Activated naive CD8-positive, alpha-beta T cell treated with anti-CD3 and anti-CD28 coated beads, Interleukin-2, amount 50 U/mL, for 24 hours (primary cell): ENCODE measurements at regions not wholly inside any gene's neighbourhood (a gene's known extent, or its start where the extent isn't known, plus 50 kb on each side); places are given as distances from the start of the nearest gene placed in this dataset.
"Not testable (repeated sequence)": the region's sequence is repeated elsewhere in the genome, so short reads cannot be mapped to it uniquely, and the experiment has no call there.

Experiments used
- ATAC-seq: fragments of 150-1000 bp; cut with Tn5 transposase; one replicate; pipeline ENCODE4 v1.10.0; 2021
- DNase-seq: peaks from one replicate; pipeline ENCODE4 v3.0.0; 2021
- H3K27ac Mint-ChIP-seq: one replicate; pipeline ENCODE4 v1.8.0; 2021; ENCODE audit warnings: mild to moderate bottlenecking, mixed read lengths
- H3K27me3 Mint-ChIP-seq: one replicate; pipeline ENCODE4 v1.8.0; 2021; ENCODE audit warnings: mixed read lengths
- H3K36me3 Mint-ChIP-seq: one replicate; pipeline ENCODE4 v1.8.0; 2021; ENCODE audit warnings: low read depth, mixed read lengths
- H3K4me1 Mint-ChIP-seq: one replicate; pipeline ENCODE4 v1.8.0; 2021; ENCODE audit warnings: mixed read lengths
- H3K4me3 Mint-ChIP-seq: one replicate; pipeline ENCODE4 v1.8.0; 2021; ENCODE audit warnings: mild to moderate bottlenecking, moderate library complexity, mixed read lengths
- H3K9me3 Mint-ChIP-seq: one replicate; pipeline ENCODE4 v1.8.0; 2021; ENCODE audit warnings: mixed read lengths

DNA sequence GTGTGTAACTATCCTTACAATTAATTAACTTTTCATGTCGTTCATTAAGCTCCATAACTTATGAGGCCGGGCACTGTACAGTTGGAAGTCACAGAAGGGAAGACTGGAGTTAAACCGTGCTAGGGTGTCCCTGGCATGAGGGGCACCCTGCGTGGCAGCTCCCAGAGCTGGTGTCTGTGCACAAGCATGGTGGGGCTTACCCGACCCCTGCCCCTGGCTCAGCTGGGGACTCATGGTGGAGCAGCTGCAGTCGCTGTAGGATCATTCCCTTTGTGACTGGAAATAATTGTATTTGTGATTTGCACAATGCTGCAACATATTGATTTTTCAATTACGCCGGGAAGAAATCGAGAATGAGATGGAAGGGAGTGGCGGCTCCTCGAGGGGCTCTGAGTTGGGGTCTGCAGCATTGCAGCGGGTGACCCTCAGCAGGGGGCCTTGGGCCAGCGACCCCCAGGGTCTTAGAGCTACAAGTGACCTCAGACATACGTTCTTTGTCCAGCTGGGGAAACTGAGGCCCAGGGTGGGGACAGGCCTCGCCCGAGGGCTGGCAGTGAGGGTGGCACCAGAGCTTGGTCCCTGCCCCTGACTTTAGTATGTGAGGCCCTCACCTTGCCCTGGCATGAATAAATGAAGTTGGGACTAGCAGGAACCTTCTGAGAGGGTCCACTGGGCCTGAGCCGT lies 125.4 kb downstream of the KIF26A start:
- Mint-ChIP-seq H3K4me1 (peaks cover 2% of the 10 kb centered on the region), H3K36me3 (no peaks in the 10 kb centered on the region), H3K9me3 (peaks cover 4% of the 10 kb centered on the region), H3K27me3 (peaks cover 2% of the 10 kb centered on the region), H3K27ac (no peak overlapping the region), H3K4me3 (no peak overlapping the region)
- DNase-seq = no peak
- peak; percentile 15 for ATAC-seq

DNA sequence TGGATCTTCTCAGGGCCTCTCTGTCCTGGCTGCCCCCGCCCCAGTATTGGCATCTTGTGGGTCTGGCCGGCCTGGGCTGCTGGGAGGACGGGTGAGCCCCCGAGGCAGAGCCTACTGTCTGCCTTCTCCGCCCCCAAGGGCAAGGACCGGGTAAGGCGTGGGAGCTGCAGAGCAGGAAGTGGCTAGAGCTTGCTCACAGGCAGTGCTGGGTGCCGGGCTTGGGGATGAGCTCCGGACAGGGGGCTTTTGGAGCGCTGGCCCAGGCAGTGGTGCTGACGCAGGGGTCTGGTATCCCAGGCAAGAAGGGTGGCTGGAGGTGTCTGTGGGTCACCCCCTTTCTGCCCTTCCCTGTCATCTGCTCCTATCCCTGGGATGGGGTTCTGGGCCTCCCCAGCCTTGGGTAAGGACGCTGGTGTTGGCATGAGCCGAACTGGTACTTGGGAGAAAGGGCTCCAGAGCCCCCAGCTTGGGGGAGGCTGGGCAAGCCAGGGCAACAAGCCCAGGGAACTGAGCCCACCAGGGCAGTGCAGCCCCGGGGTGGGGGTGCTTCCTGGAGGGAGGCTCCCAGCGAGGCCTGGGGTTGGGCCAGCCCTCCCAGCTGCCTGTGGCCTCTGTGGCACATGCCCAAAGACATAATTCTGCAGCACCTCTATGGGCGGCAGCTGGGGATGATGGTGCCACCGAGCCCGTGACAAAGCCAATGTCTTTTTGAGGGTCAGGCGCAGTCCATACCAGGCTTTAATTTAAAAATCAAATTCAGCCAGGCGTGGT lies 126.3 kb downstream of the KIF26A start:
- Mint-ChIP-seq H3K36me3 (no peaks in the 10 kb centered on the region), H3K4me1 (peaks cover 2% of the 10 kb centered on the region), H3K27ac (no peak overlapping the region), H3K27me3 (peaks cover 2% of the 10 kb centered on the region), H3K9me3 (peaks cover 4% of the 10 kb centered on the region), H3K4me3 (no peak overlapping the region)
- ATAC-seq = no peak
- no peak for DNase-seq

DNA sequence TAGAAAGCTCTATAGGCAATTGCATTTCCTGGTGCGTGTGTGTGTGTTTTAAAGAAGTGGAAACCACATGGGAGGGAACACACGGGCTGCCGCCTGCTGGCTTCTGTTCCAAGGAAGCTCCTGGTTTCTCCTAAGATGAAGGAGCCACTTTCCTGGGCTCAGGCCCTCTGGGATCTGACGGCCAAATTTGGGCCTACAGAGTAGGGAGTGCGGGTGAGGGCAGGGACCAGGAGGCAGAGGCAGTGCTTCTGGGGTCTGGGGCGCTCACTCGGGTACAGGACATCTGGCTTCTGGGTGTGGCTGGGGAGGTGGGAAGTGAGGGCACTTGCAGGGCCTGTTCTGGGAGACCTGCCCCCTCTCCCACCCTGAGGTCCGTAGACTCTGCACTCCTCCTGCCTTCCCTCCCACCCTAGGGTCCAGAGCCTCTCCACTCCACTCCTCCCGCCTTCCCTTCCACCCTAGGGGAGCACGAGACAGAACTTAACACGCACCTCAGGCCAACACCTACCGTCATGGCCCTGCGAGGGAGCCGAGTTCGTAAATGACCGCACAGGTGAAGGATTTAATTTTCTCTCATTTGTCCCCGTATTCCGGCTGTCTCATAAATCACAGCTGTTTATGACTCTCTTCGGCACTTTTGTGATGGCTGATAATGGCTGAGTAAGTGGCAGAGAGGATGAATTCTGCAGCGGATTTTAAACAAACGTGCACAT lies 127.7 kb downstream of the KIF26A start:
- no peak overlapping the region for H3K4me3 Mint-ChIP-seq
- no peak for ATAC-seq
- H3K27ac Mint-ChIP-seq = no peak overlapping the region
- no peaks in the 10 kb centered on the region for H3K27me3 Mint-ChIP-seq
- H3K4me1 Mint-ChIP-seq = peaks cover 2% of the 10 kb centered on the region
- H3K9me3 Mint-ChIP-seq = peaks cover under 1% of the 10 kb centered on the region
- DNase-seq = no peak
- no peaks in the 10 kb centered on the region for H3K36me3 Mint-ChIP-seq

DNA sequence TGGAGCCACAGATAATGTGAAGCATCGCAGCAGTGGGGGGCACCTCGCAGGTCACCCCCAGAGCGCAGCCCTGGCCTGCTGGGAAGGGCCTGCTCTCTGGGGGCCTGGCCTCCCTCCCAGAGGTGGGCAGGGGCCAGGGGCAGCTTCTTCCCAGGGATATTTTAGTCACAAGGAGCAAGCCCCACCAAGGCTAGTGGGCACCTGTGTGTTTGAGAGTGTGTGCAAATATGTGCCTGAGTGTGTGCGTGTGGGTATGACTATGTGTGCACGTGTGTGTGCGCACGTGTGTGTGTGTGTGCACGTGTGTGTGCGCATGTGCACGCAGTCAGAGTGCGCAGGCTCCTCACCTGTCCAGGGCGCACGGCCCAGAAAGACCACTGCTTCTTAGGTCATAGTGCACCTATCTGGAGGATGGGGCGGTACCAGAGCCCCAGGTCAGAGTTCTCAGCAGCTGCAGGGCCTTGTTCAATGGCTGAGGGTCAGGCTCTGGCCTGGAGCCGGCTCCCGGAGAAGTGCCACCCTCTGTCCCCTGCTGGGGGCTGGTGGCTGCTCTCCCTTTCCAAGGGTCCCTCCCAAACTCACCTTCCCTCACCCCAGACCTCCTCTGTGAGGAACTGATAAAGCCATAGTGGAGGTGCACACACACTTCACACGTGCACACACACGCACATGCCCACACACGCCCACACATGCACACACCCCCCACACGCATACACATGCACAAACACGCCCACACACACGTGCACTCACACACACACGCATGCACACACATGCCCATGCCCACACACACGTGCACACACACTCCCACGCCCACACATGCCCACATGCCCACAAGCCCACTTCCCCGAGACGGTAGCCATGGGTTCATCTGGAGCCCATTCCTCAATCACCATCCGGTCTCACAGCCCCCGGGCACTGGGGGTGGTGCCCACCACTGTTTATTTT lies 128.5 kb downstream of the KIF26A start:
- Mint-ChIP-seq H3K36me3 (no peaks in the 10 kb centered on the region), H3K9me3 (no peaks in the 10 kb centered on the region), H3K4me1 (peaks cover 2% of the 10 kb centered on the region), H3K27ac (no peak overlapping the region), H3K27me3 (no peaks in the 10 kb centered on the region), H3K4me3 (no peak overlapping the region)
- ATAC-seq (no peak), DNase-seq (no peak)

DNA sequence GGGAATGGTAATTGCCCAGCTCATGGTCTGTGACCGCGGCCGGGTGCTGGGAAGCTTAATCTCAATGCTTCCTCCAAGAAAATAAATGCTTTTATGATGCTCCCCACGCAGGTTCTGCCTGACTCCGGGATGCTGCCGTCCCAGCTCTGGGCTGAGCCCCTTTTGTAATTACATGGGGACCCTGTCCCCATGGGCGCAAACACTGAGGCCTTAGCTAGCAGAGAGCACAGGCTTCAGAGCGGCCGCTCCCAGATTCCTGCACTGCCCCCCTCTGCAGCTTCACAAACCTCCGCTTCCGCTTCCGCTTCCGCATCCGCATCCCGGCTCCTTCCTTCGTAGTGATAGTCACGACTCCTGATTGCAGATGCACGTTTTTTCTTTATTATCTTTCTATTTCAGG lies 129.5 kb downstream of the KIF26A start:
- no peaks in the 10 kb centered on the region for H3K27me3 Mint-ChIP-seq
- no peaks in the 10 kb centered on the region for H3K9me3 Mint-ChIP-seq
- no peak overlapping the region for H3K4me3 Mint-ChIP-seq
- DNase-seq (no peak), ATAC-seq (no peak)
- H3K4me1 Mint-ChIP-seq = peaks cover 2% of the 10 kb centered on the region
- no peaks in the 10 kb centered on the region for H3K36me3 Mint-ChIP-seq
- H3K27ac Mint-ChIP-seq = no peak overlapping the region

DNA sequence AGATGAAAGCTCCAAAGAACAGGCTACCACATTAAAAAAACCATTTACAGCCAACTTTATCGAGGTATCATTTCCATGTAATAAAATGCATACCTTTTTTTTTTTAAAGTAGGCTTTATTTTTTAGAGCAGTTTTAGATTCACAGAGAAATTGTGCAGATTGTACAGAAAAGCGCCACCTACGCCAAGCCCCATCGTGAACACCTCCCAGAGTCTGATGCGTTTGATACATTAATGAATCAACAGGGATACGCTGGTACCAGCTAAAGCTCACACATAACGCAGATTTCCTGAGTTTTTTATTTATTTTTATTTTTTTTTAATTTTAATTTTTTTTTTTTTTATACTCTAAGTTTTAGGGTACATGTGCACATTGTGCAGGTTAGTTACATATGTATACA lies 129.9 kb downstream of the KIF26A start:
- Mint-ChIP-seq H3K4me1 (peaks cover 2% of the 10 kb centered on the region), H3K9me3 (no peaks in the 10 kb centered on the region), H3K4me3 (no peak overlapping the region), H3K27ac (no peak overlapping the region), H3K36me3 (no peaks in the 10 kb centered on the region), H3K27me3 (no peaks in the 10 kb centered on the region)
- DNase-seq = no peak
- no peak for ATAC-seq

DNA sequence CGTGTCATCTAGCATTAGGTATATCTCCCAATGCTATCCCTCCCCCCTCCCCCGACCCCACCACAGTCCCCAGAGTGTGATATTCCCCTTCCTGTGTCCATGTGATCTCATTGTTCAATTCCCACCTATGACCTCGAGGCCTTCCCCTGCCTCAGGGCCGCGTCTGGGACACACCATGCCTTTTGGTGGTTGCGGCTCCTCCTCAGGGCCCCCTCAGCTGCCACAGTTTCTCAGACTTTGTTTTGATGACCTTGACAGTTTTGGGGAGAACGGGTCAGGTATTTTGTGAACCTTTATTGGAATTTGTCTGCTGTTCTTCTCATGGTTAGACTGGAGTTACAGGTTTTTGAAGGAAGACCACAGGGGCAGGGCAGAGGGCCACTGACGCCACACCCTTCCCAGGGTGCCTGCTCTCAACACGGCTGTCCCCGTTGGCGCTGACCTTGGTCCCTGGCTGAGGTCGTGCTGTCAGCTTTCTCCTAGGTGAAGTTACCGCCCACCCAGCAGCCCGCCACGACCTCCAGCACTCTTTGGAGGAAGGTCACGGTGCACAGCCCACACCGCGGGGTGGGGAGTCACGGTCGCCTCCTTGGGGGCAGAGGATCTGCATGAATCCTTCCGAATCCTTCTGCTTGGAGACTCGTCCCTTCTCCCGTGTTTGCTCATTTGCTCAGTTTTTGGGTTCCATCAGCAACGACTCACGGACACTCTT lies 130.5 kb downstream of the KIF26A start:
- Mint-ChIP-seq H3K9me3 (no peaks in the 10 kb centered on the region), H3K4me3 (no peak overlapping the region), H3K36me3 (no peaks in the 10 kb centered on the region), H3K27me3 (no peaks in the 10 kb centered on the region), H3K4me1 (peaks cover 2% of the 10 kb centered on the region), H3K27ac (no peak overlapping the region)
- no peak for DNase-seq
- no peak for ATAC-seq

DNA sequence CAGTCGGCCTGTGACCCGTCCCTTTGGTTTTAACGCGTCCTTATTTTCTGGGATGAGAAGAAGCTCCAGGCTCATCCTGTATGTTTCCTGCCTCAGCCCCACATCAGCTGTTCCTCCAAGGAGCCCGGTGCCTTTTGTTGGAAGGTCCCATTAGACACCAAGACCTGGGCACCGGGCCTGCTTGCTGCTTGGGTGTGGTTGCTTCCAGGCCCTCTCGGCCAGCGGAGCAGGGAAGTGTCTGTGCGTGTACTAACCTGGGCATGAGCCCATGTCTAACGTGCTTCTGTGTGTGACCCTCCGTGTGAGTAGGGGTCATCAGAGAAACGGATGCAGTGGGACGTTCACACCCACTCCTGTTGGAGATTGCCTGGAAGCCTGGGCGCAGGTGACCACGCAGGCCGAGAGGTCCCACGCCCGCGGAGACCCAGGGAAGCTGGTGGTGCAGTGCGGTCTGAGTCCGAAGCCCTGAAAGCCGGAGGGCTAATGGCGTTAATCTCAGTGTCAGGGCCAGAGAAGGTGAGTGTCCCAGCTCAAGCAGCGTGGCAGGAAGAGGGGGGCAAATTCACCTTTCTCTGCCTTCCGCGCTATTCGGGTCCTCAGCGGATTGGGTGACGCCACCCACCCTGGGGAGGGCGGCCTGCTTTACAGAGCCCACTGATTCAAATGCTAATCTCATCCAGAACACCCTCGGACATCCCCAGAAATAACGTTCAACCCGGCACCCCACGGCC lies 131.3 kb downstream of the KIF26A start:
- H3K27me3 Mint-ChIP-seq = not testable (repeated sequence)

DNA sequence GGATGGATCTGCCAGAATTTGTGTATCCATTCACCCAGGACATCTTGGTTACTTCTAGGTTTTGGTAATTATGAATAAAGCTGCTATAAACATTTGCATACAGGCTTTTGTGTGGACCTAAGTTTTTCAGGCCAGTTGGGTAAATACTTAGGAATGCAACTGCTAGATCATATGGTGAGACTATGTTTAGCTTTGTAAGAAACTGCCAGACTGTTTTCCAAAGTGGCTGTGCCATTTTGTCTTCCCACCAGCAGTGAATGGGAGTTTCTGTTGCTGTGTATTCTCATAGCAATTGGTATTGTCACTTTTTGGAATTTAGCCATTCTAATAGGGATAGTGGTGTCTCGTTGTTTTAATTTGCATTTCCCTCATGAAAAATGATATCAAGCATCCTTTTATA lies 133.0 kb downstream of the KIF26A start:
- H3K27me3 Mint-ChIP-seq = no peaks in the 10 kb centered on the region
- DNase-seq (no peak), ATAC-seq (no peak)
- no peaks in the 10 kb centered on the region for H3K9me3 Mint-ChIP-seq
- no peak overlapping the region for H3K27ac Mint-ChIP-seq
- no peak overlapping the region for H3K4me3 Mint-ChIP-seq
- peaks cover 2% of the 10 kb centered on the region for H3K4me1 Mint-ChIP-seq
- H3K36me3 Mint-ChIP-seq = no peaks in the 10 kb centered on the region

More for the DNA sequence above, 131.3 kb downstream of the KIF26A start:
- DNase-seq, ATAC-seq, H3K4me3 Mint-ChIP-seq, H3K9me3 Mint-ChIP-seq, H3K27ac Mint-ChIP-seq, H3K36me3 Mint-ChIP-seq, H3K4me1 Mint-ChIP-seq: not testable (repeated sequence)

DNA sequence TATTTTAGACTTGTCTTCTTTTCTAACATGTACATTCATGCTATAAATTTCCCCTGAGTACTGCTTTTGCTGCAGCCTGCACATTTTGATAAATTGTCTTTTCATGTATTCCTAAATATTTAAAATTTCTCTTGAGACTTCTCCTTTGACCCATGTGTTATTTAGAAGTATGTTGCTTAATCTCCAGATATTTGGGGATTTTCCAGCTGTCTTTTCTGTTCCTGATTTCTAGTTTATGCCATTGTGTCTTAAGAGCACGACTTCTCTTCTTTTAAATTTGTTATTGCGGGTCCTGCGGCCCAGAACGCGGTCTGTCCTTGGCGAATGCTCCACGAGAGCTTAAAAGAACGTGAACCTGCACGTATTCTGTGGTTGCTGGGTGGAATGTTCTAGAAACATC lies 136.4 kb downstream of the KIF26A start:
- no peak overlapping the region for H3K27ac Mint-ChIP-seq
- H3K4me1 Mint-ChIP-seq = no peaks in the 10 kb centered on the region
- H3K4me3 Mint-ChIP-seq = no peak overlapping the region
- DNase-seq (no peak), ATAC-seq (no peak)
- H3K36me3 Mint-ChIP-seq = no peaks in the 10 kb centered on the region
- H3K27me3 Mint-ChIP-seq = no peaks in the 10 kb centered on the region
- H3K9me3 Mint-ChIP-seq = no peaks in the 10 kb centered on the region

DNA sequence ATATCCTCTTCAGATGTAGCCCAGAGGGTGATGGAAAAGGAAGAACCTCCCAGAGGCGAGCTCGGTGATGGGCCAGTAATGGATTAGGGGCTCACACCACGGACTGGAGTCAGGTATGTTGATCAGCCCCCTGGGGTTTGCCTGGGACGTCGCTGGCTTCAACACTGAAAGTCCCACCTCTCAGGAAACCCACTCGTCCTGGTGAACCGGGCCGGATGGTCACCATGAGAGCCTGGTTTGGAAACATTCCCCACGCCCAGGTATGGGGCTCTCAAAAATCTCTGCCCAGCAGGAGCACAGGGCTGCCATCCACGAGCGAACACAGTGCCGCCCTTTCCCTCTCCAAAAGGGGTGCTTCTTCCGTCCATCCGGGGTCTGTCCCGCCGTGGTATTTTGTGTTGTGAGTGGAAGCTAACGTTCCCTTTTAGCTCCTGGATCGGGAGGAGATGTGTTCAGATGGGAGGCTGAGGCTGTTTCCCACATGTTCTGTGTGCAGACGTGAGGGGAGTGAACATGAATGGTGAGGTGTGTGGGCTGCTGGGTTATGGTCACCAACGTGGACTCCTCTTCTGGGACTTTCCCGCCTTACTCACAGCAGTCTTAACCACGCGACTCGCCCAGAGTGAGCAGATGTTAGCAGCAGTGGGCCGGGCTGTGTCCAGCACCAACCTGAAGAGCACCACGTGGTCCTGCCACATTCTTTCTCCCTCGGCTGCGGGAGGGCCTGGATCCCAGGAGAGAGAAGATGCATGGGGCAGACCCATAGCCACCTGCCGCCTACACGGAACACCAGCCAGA lies 139.2 kb downstream of the KIF26A start:
- Mint-ChIP-seq H3K4me1 (no peaks in the 10 kb centered on the region), H3K4me3 (no peak overlapping the region), H3K9me3 (no peaks in the 10 kb centered on the region), H3K27ac (no peak overlapping the region), H3K36me3 (no peaks in the 10 kb centered on the region), H3K27me3 (no peaks in the 10 kb centered on the region)
- ATAC-seq = no peak
- no peak for DNase-seq

DNA sequence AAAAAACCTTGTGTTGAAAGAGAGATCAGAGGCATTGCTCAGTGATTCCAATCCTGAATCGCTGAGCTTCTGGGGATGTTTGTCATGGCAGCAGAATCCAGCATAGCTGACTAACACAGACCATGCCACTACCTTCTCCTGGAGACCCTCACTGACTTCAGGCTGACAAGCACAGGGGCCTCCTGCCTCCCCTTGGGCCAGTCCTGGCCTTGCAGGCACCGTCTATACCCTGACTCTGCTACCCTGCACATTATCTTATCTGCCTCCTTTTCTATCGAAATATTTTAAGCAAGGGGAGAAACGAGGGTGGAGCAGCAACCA lies 139.8 kb downstream of the KIF26A start:
- Mint-ChIP-seq H3K27me3 (no peaks in the 10 kb centered on the region), H3K4me1 (no peaks in the 10 kb centered on the region), H3K4me3 (no peak overlapping the region), H3K36me3 (no peaks in the 10 kb centered on the region), H3K27ac (no peak overlapping the region), H3K9me3 (no peaks in the 10 kb centered on the region)
- DNase-seq (no peak), ATAC-seq (no peak)
